NCI-H69 (cell line): ENCODE measurements at regions not wholly inside any gene's neighbourhood (a gene's known extent, or its start where the extent isn't known, plus 50 kb on each side); places are given as distances from the start of the nearest gene placed in this dataset.
"Not testable (repeated sequence)": the region's sequence is repeated elsewhere in the genome, so short reads cannot be mapped to it uniquely, and the experiment has no call there.

ENCODE experiments used
- DNase-seq: peaks from one replicate; lab custom pipeline; 2025; lab: John Stamatoyannopoulos, UW

- peak; percentile 93 for DNase-seq
These were observed 120.8 kb upstream of the CDCA7L start for GRCh38 chr7:22066522-22066921.

- DNase-seq, result no peak
These were observed 119.1 kb upstream of the CDCA7L start for GRCh38 chr7:22064816-22065215.

GRCh38 chr7:22061775-22062174 is 116.1 kb upstream of the CDCA7L start:
- no peak for DNase-seq

- no peak for DNase-seq
These were observed 115.2 kb upstream of the CDCA7L start for GRCh38 chr7:22060863-22061262.

GRCh38 chr7:22060197-22060596 is 114.5 kb upstream of the CDCA7L start:
- no peak for DNase-seq

GRCh38 chr7:22055226-22055625 is 109.5 kb upstream of the CDCA7L start:
- no peak for DNase-seq

GRCh38 chr7:22052674-22053365 is 107.1 kb upstream of the CDCA7L start:
- peak; percentile 33 for DNase-seq

GRCh38 chr7:22051886-22052673 is 106.4 kb upstream of the CDCA7L start:
- DNase-seq, result peak; percentile 98

GRCh38 chr7:22049766-22050500 is 104.2 kb upstream of the CDCA7L start:
- no peak for DNase-seq

GRCh38 chr7:22043367-22043766 is 97.7 kb upstream of the CDCA7L start:
- no peak for DNase-seq

- no peak for DNase-seq
These were observed 95.4 kb upstream of the CDCA7L start for GRCh38 chr7:22040923-22041595.

GRCh38 chr7:22039670-22040069 is 94.0 kb upstream of the CDCA7L start:
- peak; percentile 44 for DNase-seq

- DNase-seq, result not testable (repeated sequence)
These were observed 86.7 kb upstream of the CDCA7L start for GRCh38 chr7:22032356-22032755.

GRCh38 chr7:22028656-22029055 is 83.0 kb upstream of the CDCA7L start:
- not testable (repeated sequence) for DNase-seq

GRCh38 chr7:22027475-22027874 is 81.8 kb upstream of the CDCA7L start:
- no peak for DNase-seq

GRCh38 chr7:22025983-22026382 is 80.3 kb upstream of the CDCA7L start:
- peak; percentile 14 for DNase-seq

GRCh38 chr7:22025075-22025474 is 79.4 kb upstream of the CDCA7L start:
- DNase-seq, result no peak

GRCh38 chr7:22019931-22020330 is 74.2 kb upstream of the CDCA7L start:
- DNase-seq, result no peak

GRCh38 chr7:22016507-22016906 is 70.8 kb upstream of the CDCA7L start:
- DNase-seq, result peak; percentile 87

- no peak for DNase-seq
These were observed 68.0 kb upstream of the CDCA7L start for GRCh38 chr7:22013711-22014110.

GRCh38 chr7:22008683-22009082 is 63.0 kb upstream of the CDCA7L start:
- no peak for DNase-seq

GRCh38 chr7:22008087-22008486 is 62.4 kb upstream of the CDCA7L start:
- DNase-seq, result peak; percentile 40
